AG10803 (cell line): ENCODE measurements at regions not wholly inside any gene's neighbourhood (a gene's known extent, or its start where the extent isn't known, plus 50 kb on each side); places are given as distances from the start of the nearest gene placed in this dataset.
"Not testable (repeated sequence)": the region's sequence is repeated elsewhere in the genome, so short reads cannot be mapped to it uniquely, and the experiment has no call there.

Experiments used
- DNase-seq: peaks from one replicate; pipeline ENCODE4 v3.0.0; 2010; ENCODE audit warnings: low read depth
- H3K4me3 ChIP-seq: 2 replicates; pipeline ENCODE4 v1.5.1; 2011; ENCODE audit warnings: mild to moderate bottlenecking, low read length, control low read depth
- TF ChIP-seq, protein P1 (sequence below): conservative IDR thresholded peaks from 2 replicates; pipeline ENCODE4 v1.5.1; 2011; ENCODE audit warnings: mild to moderate bottlenecking, low read length, control low read depth, inconsistent platforms

DNA sequence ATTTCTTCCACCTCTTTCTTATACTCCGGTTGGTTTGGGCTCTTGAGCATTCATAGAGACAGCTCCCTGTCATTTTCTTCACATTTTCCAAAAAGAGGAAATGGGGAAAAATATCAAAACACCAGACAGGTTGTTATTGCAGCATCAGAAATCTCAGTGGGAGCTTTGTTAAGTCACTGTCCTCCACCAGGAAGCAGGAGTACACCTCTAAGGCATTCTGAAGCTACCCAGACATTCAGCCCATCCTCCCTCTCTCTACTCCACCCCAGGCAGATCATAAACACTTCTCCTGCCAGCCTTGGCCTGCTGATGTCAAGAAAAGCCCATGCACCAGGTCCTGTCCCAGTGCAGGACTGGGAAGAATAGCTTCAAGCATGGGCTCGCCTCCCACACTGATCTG, 1198.3 kb downstream of the VRK1 start:
- TF ChIP-seq, protein P1, sequence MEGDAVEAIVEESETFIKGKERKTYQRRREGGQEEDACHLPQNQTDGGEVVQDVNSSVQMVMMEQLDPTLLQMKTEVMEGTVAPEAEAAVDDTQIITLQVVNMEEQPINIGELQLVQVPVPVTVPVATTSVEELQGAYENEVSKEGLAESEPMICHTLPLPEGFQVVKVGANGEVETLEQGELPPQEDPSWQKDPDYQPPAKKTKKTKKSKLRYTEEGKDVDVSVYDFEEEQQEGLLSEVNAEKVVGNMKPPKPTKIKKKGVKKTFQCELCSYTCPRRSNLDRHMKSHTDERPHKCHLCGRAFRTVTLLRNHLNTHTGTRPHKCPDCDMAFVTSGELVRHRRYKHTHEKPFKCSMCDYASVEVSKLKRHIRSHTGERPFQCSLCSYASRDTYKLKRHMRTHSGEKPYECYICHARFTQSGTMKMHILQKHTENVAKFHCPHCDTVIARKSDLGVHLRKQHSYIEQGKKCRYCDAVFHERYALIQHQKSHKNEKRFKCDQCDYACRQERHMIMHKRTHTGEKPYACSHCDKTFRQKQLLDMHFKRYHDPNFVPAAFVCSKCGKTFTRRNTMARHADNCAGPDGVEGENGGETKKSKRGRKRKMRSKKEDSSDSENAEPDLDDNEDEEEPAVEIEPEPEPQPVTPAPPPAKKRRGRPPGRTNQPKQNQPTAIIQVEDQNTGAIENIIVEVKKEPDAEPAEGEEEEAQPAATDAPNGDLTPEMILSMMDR, result no peak
- H3K4me3 ChIP-seq, result no peak overlapping the region
- no peak for DNase-seq

DNA sequence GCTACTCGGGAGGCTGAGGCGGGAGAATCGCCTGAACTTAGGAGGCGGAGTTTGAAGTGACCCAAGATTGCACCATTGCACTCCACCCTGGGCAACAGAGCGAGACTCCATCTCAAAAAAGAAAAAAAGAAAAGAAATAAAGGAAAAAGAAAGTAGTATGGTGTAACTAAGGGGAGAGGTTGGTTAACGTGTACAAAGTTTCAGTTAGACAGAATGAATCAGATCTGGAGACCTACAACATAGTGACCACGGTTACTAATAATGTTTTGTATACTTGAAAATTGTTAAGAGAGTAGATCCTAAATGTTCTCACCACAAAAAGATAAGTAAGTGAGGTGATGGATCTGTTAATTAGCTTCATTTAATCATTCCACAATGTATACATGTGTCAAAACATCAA, 1208.8 kb downstream of the VRK1 start:
- no peak overlapping the region for H3K4me3 ChIP-seq
- no peak for DNase-seq
- TF ChIP-seq, protein P1, result no peak

DNA sequence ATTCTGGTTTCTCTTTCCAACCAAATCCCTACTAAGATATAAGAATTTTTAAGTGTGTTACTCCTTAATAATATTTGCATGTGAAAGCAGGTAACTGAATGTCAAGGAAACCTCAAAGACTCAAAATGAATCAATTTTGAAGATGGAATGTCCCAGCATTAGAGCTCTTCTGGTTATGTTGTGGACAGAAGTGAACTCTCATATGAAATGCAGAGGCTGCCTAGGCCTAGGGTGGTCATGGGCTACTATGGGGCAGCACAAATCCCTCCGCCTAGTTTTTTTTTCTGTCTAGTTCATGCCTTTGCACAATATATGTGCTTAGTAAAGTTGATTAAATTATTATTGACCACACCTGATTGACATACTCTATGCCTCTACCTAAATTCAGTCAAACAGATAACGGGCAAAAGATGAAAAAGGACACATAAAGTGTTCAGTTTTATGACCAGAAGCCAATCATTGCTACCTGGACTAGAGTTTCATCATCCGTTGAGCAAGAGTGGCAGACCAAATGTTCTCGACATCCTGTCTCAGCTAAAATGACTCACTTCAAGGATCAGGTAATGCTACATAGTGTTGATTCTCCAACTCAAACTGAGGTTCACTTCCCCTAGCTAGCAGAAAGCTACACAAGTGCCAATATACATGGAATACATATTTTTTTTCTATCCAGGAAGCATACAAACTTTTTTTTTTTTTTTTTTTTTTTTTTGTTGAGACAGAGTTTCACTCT, 1211.4 kb downstream of the VRK1 start:
- no peak overlapping the region for H3K4me3 ChIP-seq
- TF ChIP-seq, protein P1, result no peak
- DNase-seq, result no peak

DNA sequence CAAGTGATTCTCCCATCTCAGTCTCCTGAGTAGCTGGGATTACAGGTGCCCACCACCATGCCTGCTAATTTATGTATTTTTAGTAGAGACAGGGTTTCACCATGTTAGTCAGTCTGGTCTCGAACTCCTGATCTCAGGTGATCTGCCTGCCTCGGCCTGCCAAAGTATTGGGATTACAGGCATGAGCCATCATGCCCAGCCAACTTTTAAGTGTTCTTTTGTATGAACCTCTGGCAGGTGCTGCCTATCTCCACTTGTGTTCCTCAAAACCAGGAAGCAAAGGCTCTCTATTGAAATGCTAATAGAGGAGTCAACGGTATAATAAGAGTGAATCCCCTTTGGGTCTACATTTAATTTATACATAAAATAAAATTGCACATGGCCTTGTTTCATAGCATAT, 1212.0 kb downstream of the VRK1 start:
- DNase-seq, H3K4me3 ChIP-seq: not testable (repeated sequence)

DNA sequence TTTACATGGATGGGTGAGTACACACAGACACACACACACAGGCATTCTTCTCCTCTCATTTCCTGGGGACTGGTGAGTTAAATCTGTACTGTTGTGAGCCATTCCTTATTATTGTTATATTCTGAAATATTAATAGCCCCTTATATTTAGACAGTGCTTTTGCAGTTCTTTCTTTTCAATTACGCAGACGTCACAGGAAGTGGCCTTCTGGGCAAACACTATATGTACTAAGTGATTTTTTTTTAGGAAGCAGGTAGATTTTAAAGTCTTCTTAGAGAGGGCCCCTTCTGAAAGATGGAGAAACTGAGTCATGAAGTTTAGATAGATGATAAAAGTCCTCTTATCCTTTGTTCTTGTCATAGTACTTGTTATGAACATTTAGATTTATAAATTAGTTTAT, 1213.6 kb downstream of the VRK1 start:
- no peak for DNase-seq
- TF ChIP-seq, protein P1, result no peak
- H3K4me3 ChIP-seq, result no peak overlapping the region

DNA sequence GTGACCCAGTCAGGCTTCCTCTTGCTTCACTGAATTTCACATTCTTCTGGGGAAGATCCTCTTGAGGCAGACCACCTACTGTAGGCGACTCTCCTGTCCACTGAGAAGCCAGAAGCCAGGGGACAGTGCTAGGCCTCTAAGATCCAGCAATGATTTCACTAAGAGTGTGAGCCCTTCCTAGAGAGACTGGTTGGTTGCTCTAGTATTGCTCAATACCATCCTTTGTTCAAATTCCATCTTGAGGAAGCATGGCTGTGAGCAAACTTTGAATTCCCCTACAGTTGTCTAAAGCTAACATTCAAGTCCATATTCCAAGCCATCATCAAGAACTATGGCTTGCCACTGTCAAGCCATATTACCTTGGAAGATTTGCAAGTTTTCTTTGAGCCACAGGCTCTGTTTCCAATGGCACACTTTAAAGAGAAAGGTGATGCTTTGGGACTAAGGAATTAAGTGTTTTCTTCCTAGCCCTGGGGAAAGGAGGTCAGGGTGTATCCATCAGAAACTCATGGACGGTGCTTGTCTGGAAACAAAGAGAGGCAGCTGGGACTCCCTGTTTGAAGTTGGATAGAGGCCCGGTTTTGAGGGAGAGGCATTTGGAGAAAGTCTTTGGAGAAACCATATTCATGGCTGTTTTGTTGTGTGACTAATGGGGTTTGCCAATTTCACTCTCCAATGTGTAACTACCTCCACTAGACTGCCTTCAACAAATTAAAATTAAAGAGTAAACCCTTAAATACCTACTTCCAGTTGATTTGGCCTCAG, 1217.9 kb downstream of the VRK1 start:
- H3K4me3 ChIP-seq, result no peak overlapping the region
- DNase-seq, result no peak

DNA sequence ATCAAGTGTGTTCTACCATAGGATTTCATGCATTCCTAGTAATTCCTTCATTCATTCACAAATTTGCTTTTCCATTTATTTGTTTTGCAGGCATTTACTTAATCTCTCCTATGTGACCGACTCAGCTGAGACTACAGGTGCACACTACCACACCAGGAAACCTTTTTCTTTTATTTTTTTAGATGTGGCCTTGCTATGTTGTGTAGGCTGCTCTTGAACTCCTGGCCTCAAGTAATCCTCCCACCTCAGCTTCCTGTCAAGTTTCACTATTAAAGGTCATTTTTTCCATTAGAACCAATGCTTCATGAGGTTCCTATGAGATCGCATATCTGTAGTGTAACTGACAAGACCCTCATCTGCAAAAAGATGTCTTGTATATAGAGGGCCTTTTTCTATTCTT, 1218.7 kb downstream of the VRK1 start:
- H3K4me3 ChIP-seq, result no peak overlapping the region
- DNase-seq, result no peak
- TF ChIP-seq, protein P1, result no peak

More for the DNA sequence above, 1217.9 kb downstream of the VRK1 start:
- TF ChIP-seq, protein P1, result no peak
